ENCODE measurements at regions not wholly inside any gene's neighbourhood (a gene's known extent, or its start where the extent isn't known, plus 50 kb on each side); places are given as distances from the start of the nearest gene placed in this dataset.

- H3K27me3 ChIP-seq (replicated peaks in 1 of 2; ENCODE audit: control insufficient read depth in 2 of 2, insufficient read depth in 2 of 2, low read length in 1 of 2): no peaks in the 10 kb centered on the region
- FAIRE-seq: no peak
Measured at GRCh38 chr4:177607111-177607573, 164.9 kb upstream of the AGA start.

More at GRCh38 chr4:177607111-177607573, 164.9 kb upstream of the AGA start:
- Histone ChIP-seq H4K20me1 (ENCODE audit: control insufficient read depth, insufficient read depth) (no peaks in the 10 kb centered on the region), H3K36me3 (ENCODE audit: control insufficient read depth in 2 of 2, insufficient read depth in 2 of 2, low read length in 1 of 2) (no peaks in the 10 kb centered on the region), H3K9me3 (replicated peaks; ENCODE audit: control insufficient read depth, insufficient read depth, low read length) (no peaks in the 10 kb centered on the region), H3K4me1 (ENCODE audit: control insufficient read depth, insufficient read depth, low read length) (no peaks in the 10 kb centered on the region), H3K4me2 (ENCODE audit: control insufficient read depth, insufficient read depth) (no peak overlapping the region), H3K9ac (ENCODE audit: control insufficient read depth, insufficient read depth, low read length) (no peak overlapping the region), H2AFZ (ENCODE audit: control insufficient read depth, low read depth, low read length) (no peak overlapping the region), H3K27ac (ENCODE audit: control insufficient read depth, insufficient read depth) (no peak overlapping the region), H3K4me3 (no peak overlapping the region), H3K79me2 (ENCODE audit: control insufficient read depth, insufficient read depth, low read length) (no peaks in the 10 kb centered on the region)
- RAD21 ChIA-PET (ENCODE audit: unreplicated experiment): no interaction called here
- no peak for ATAC-seq
- no peak for DNase-seq (ENCODE audit: low read depth, low spot score)
- CTCF ChIA-PET: no interaction called here
- WGBS (ENCODE audit: insufficient coverage, insufficient replicate concordance, low lambda C conversion rate, missing lambda C conversion rate): 62% methylated on average over 28 of the region's 28 CpGs
- no peak for TF ChIP-seq SPI1 (IDR thresholded peaks at IDR 0.05; ENCODE audit: borderline replicate concordance, insufficient read depth, low read depth, low read length)
- TF ChIP-seq CREB1 (IDR thresholded peaks at IDR 0.05; ENCODE audit: low read depth): no peak
- no peak for TF ChIP-seq SMAD1 (IDR thresholded peaks at IDR 0.05; ENCODE audit: low read depth, partially characterized antibody)
- no peak for TF ChIP-seq SUPT20H (IDR thresholded peaks at IDR 0.05; ENCODE audit: borderline replicate concordance, control insufficient read depth, low read depth, low read length)
- TF ChIP-seq FOXK2 (IDR thresholded peaks at IDR 0.05): no peak
- TF ChIP-seq SRF (IDR thresholded peaks at IDR 0.05; ENCODE audit: low read depth in 2 of 2, low read length in 2 of 2): no peak
- no peak for TF ChIP-seq FOS (IDR thresholded peaks at IDR 0.05; ENCODE audit: borderline replicate concordance, extremely low read depth, insufficient read length)
- TF ChIP-seq CEBPB (IDR thresholded peaks at IDR 0.05; ENCODE audit: borderline replicate concordance in 1 of 2, low read depth in 2 of 2, low read length in 2 of 2): no peak
- TF ChIP-seq RAD21 (IDR thresholded peaks at IDR 0.05; ENCODE audit: insufficient read depth, low read depth, low read length): no peak
- TF ChIP-seq TARDBP (IDR thresholded peaks at IDR 0.05; ENCODE audit: borderline replicate concordance): no peak
- TF ChIP-seq, protein P1, sequence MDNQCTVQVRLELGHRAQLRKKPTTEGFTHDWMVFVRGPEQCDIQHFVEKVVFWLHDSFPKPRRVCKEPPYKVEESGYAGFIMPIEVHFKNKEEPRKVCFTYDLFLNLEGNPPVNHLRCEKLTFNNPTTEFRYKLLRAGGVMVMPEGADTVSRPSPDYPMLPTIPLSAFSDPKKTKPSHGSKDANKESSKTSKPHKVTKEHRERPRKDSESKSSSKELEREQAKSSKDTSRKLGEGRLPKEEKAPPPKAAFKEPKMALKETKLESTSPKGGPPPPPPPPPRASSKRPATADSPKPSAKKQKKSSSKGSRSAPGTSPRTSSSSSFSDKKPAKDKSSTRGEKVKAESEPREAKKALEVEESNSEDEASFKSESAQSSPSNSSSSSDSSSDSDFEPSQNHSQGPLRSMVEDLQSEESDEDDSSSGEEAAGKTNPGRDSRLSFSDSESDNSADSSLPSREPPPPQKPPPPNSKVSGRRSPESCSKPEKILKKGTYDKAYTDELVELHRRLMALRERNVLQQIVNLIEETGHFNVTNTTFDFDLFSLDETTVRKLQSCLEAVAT (IDR thresholded peaks at IDR 0.05): no peak
- no peak for TF ChIP-seq NFYB (IDR thresholded peaks at IDR 0.05; ENCODE audit: insufficient read depth, low read depth, low read length)
- no peak for TF ChIP-seq WRNIP1 (IDR thresholded peaks at IDR 0.05; ENCODE audit: borderline replicate concordance, low read depth, low read length)
- no peak for TF ChIP-seq RAD51 (IDR thresholded peaks at IDR 0.05)
- no peak for TF ChIP-seq ZNF24 (IDR thresholded peaks at IDR 0.05)
- no peak for TF ChIP-seq RELA (IDR thresholded peaks at IDR 0.05; ENCODE audit: borderline replicate concordance, partially characterized antibody)
- TF ChIP-seq MTA2 (IDR thresholded peaks at IDR 0.05; ENCODE audit: low read depth): no peak
- TF ChIP-seq MTA3 (IDR thresholded peaks at IDR 0.05; ENCODE audit: borderline replicate concordance, low read length): no peak
- TF ChIP-seq CBFB (IDR thresholded peaks at IDR 0.05; ENCODE audit: low read depth): no peak
- no peak for TF ChIP-seq ETV6 (conservative IDR thresholded peaks at IDR 0.05 in 1 of 2, IDR thresholded peaks at IDR 0.05 in 1 of 2; ENCODE audit: borderline replicate concordance in 1 of 2, low read depth in 1 of 2)
- POLR2A ChIA-PET: no interaction called here
- SMC1A ChIA-PET (ENCODE audit: uncharacterized antibody, unreplicated experiment): no interaction called here
- intact Hi-C loops (cut with micrococcal nuclease; ENCODE audit: unreplicated experiment): no loop called here
- in situ Hi-C loops (cut with MboI): no loop called here
- BruUV-seq (replicated peaks): no TSS peak

All from GM12878 (cell line).